Bronchial epithelial cell (primary cell): ENCODE measurements at regions not wholly inside any gene's neighbourhood (a gene's known extent, or its start where the extent isn't known, plus 50 kb on each side); places are given as distances from the start of the nearest gene placed in this dataset.
A peak's percentile ranks its signal among the peaks of the same experiment; 100 is the strongest.

Experiments
- DNase-seq: peaks from one replicate; pipeline ENCODE4 v3.0.0-alpha.2; 2010; ENCODE audit warnings: low read depth
- FAIRE-seq: peaks from 2 replicates; lab custom pipeline; 2011; peaks lifted over from hg19 to GRCh38; lab: Jason Lieb, UNC
- H3K27me3 ChIP-seq: 2 replicates; pipeline ENCODE4 v1.5.1; 2011; ENCODE audit warnings: low read length; ENCODE audit not compliant: control insufficient read depth, insufficient read depth
- H3K36me3 ChIP-seq: 2 replicates; pipeline ENCODE4 v1.5.1; 2011; ENCODE audit warnings: low read length; ENCODE audit not compliant: control insufficient read depth, insufficient read depth
- H3K4me3 ChIP-seq: 2 replicates; pipeline ENCODE4 v1.5.1; 2011; ENCODE audit warnings: mild to moderate bottlenecking, low read depth, low read length, control low read depth
- TF ChIP-seq, protein P1 (sequence below): IDR thresholded peaks from 2 replicates; pipeline ENCODE4 v1.5.1; 2011; ENCODE audit warnings: mild to moderate bottlenecking, moderate library complexity, low read length, control low read depth, inconsistent platforms; ENCODE audit not compliant: insufficient read depth, severe bottlenecking

DNA sequence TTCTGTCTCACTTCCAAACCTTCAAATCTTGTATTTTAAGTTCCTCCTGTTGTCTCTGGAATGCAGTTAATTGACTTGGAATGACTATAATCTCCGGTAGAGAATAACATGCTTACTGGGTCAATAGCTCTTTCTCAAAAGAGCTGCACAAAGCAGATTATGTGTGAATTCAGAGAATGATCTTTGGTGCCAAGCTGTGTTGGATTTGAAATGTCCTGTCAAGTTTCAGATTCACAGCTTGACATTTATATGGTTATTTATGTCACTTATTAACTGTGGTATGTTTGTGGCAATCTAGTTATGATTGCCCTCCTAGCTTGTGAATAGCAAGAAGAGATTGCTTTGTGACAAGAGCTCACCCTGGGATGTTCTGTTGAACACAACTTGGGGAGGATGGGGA is 128.3 kb upstream of the KCNE2 start:
- no peak for DNase-seq
- Histone ChIP-seq H3K36me3 (no peaks in the 10 kb centered on the region), H3K4me3 (no peak overlapping the region), H3K27me3 (no peaks in the 10 kb centered on the region)
- TF ChIP-seq, protein P1, sequence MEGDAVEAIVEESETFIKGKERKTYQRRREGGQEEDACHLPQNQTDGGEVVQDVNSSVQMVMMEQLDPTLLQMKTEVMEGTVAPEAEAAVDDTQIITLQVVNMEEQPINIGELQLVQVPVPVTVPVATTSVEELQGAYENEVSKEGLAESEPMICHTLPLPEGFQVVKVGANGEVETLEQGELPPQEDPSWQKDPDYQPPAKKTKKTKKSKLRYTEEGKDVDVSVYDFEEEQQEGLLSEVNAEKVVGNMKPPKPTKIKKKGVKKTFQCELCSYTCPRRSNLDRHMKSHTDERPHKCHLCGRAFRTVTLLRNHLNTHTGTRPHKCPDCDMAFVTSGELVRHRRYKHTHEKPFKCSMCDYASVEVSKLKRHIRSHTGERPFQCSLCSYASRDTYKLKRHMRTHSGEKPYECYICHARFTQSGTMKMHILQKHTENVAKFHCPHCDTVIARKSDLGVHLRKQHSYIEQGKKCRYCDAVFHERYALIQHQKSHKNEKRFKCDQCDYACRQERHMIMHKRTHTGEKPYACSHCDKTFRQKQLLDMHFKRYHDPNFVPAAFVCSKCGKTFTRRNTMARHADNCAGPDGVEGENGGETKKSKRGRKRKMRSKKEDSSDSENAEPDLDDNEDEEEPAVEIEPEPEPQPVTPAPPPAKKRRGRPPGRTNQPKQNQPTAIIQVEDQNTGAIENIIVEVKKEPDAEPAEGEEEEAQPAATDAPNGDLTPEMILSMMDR, result no peak
- FAIRE-seq, result no peak

DNA sequence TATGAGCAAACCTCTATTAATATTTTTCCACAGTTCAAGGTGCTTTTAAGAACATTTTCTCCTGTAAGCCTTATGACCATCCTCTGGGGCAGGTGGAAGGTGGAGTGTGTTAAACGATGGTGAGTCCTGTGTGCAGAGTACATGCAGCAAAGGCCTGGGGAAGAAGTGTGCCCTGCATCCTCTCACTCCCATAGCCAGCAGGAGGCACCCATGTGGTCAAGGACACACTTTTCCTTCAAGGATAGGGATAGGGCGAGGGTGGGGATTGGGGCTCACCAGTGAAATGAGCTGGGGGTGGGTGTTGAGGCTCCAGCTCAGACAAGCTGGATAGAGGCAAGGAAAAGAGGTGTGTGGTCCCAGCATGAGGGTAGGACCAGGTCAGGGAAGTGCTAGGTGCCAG is 120.8 kb upstream of the KCNE2 start:
- no peaks in the 10 kb centered on the region for H3K36me3 ChIP-seq
- FAIRE-seq (no peak), DNase-seq (no peak)
- TF ChIP-seq, protein P1, result no peak
- no peak overlapping the region for H3K4me3 ChIP-seq
- H3K27me3 ChIP-seq, result peaks cover 2% of the 10 kb centered on the region

DNA sequence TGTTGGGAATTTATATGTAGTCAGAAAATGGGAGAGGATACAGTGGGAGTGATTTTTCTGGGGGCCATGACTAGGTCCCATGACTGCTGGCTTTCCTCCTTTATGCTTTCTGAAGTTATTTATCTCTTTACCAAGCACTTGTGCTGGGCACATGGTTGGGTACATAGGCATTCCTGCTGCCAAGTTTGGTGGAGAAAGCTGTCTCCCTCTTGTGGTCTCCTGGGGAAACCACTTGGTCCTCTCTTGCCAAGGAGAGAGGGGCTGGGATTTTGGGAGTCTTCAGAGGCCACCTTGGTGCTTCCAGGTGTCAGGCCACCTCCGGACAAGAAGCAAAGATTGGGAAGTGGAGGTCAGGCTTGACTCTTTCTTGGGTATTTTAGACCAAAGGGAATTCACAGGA is 120.2 kb upstream of the KCNE2 start:
- DNase-seq (peak; percentile 41), FAIRE-seq (no peak)
- TF ChIP-seq, protein P1, result peak; percentile 70
- Histone ChIP-seq H3K36me3 (no peaks in the 10 kb centered on the region), H3K27me3 (peaks cover 2% of the 10 kb centered on the region), H3K4me3 (no peak overlapping the region)

DNA sequence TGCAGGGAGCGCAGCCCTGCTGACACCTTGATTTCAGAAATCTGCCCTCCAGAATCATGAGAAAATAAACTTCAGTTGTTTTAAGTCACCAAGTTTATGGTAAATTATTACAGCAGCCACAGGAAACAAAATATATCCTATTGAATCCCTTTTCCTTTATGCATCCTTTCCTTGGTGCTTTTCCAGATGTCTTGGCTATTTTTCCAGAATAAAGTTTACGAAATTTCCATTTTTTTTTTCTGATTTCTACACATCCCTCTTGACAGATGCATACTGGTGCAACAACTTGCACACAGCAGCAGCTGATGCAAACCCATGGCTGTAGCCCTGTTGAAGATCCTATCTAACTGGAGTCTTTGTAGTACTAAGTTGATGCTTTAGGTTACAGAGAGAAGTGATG is 111.1 kb upstream of the KCNE2 start:
- TF ChIP-seq, protein P1, result no peak
- H3K36me3 ChIP-seq, result no peaks in the 10 kb centered on the region
- DNase-seq (no peak), FAIRE-seq (no peak)
- H3K4me3 ChIP-seq, result no peak overlapping the region
- peaks cover 1% of the 10 kb centered on the region for H3K27me3 ChIP-seq

DNA sequence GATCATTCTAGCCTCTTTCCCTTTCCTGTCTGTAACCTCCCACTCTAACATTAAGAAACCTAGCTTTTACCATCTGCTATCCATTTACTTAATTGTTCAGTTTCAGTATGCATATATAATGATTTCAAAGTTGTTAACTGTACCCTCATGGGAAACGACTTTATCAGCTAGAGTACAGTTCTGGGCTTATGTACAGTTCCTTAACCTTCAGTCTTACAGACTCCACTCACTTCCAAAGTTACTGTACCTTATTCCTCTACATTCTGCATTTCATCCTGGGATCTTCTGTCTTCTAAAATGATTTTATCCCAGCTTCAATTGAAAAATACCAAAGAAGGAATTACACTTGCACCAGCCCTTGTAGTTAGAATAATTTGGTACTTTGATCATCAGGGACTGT is 108.7 kb upstream of the KCNE2 start:
- H3K27me3 ChIP-seq, result peaks cover 1% of the 10 kb centered on the region

More for the DNA sequence above, 108.7 kb upstream of the KCNE2 start:
- TF ChIP-seq, protein P1, result no peak
- FAIRE-seq, result no peak
- Histone ChIP-seq H3K36me3 (no peaks in the 10 kb centered on the region), H3K4me3 (no peak overlapping the region)
- DNase-seq, result no peak
